SK-N-SH treated with all-trans-retinoic acid at 6 μM for 48 hours (cell line): ENCODE measurements at regions not wholly inside any gene's neighbourhood (a gene's known extent, or its start where the extent isn't known, plus 50 kb on each side); places are given as distances from the start of the nearest gene placed in this dataset.

Experiments
- ARNTL ChIP-seq: fragments of 450-650 bp; formaldehyde crosslinking; IDR thresholded peaks from 2 replicates; pipeline ENCODE4 v1.5.0; 2020; ENCODE audit warnings: low read depth, mild to moderate bottlenecking, moderate library complexity, borderline replicate concordance
- CREB5 ChIP-seq: fragments of 250-450 bp; sonication (Bioruptor Pico); IDR thresholded peaks from 2 replicates; pipeline ENCODE4 v1.5.1; 2020; ENCODE audit warnings: low read depth, mild to moderate bottlenecking, moderate library complexity
- CSDC2 ChIP-seq: fragments of 250-450 bp; sonication (Bioruptor Pico); IDR thresholded peaks from 2 replicates; pipeline ENCODE4 v1.5.0; 2020; ENCODE audit warnings: mild to moderate bottlenecking, moderate library complexity
- CSRNP3 ChIP-seq: fragments of 250-450 bp; sonication (Bioruptor Pico); IDR thresholded peaks from 2 replicates; pipeline ENCODE4 v1.5.1; 2021; ENCODE audit warnings: mild to moderate bottlenecking, moderate library complexity
- ESRRG ChIP-seq: fragments of 250-450 bp; sonication (Bioruptor Pico); IDR thresholded peaks from 2 replicates; pipeline ENCODE4 v1.6.1; 2021; ENCODE audit warnings: mild to moderate bottlenecking
- PATZ1 ChIP-seq: fragments of 250-450 bp; sonication (Bioruptor Pico); IDR thresholded peaks from 2 replicates; pipeline ENCODE4 v1.8.0; 2020; ENCODE audit warnings: mild to moderate bottlenecking, moderate library complexity, borderline replicate concordance
- TOX ChIP-seq: fragments of 250-450 bp; sonication (Bioruptor Pico); IDR thresholded peaks from 2 replicates; pipeline ENCODE4 v1.8.0; 2021; ENCODE audit warnings: mild to moderate bottlenecking, moderate library complexity, borderline replicate concordance
- ZC3H10 ChIP-seq: fragments of 250-450 bp; sonication (Bioruptor Pico); IDR thresholded peaks from 2 replicates; pipeline ENCODE4 v1.5.1; 2021; ENCODE audit warnings: mild to moderate bottlenecking, moderate library complexity
- ZFP3 ChIP-seq: fragments of 250-450 bp; sonication (Bioruptor Pico); IDR thresholded peaks from 2 replicates; pipeline ENCODE4 v1.5.0; 2020; ENCODE audit warnings: mild to moderate bottlenecking, moderate library complexity
- ZFP30 ChIP-seq: fragments of 450-650 bp; formaldehyde crosslinking; IDR thresholded peaks from 2 replicates; pipeline ENCODE4 v1.5.0; 2022; ENCODE audit warnings: mild to moderate bottlenecking, moderate library complexity
- ZNF565 ChIP-seq: fragments of 450-650 bp; formaldehyde crosslinking; conservative IDR thresholded peaks from 2 replicates; pipeline ENCODE4 v1.5.0; 2020; ENCODE audit warnings: low read depth, mild to moderate bottlenecking, moderate library complexity
- ZNF70 ChIP-seq: fragments of 450-650 bp; formaldehyde crosslinking; IDR thresholded peaks from 2 replicates; pipeline ENCODE4 v1.5.0; 2020; ENCODE audit warnings: mild to moderate bottlenecking, moderate library complexity
- ZNF8 ChIP-seq: fragments of 450-650 bp; formaldehyde crosslinking; IDR thresholded peaks from 2 replicates; pipeline ENCODE4 v1.5.0; 2020; ENCODE audit warnings: mild to moderate bottlenecking, moderate library complexity

- no peak for TF ChIP-seq PATZ1
- TF ChIP-seq ZFP3 (CRISPR knock-in tag): no peak
- no peak for TF ChIP-seq ARNTL (CRISPR knock-in tag)
- TF ChIP-seq TOX (CRISPR knock-in tag): no peak
- no peak for TF ChIP-seq ZFP30 (CRISPR knock-in tag)
- no peak for TF ChIP-seq CSDC2
- no peak for TF ChIP-seq CSRNP3 (CRISPR knock-in tag)
- no peak for TF ChIP-seq ESRRG (CRISPR knock-in tag)
- TF ChIP-seq ZNF8 (CRISPR knock-in tag): no peak
- TF ChIP-seq ZNF70: no peak
- TF ChIP-seq ZC3H10 (CRISPR knock-in tag): no peak
- TF ChIP-seq ZNF565: no peak
- no peak for TF ChIP-seq CREB5 (CRISPR knock-in tag)
Observed at GRCh38 chr3:66889750-66890494, 108.2 kb upstream of the KBTBD8 start.
